Fibroblast of mammary gland (primary cell): ENCODE measurements at regions not wholly inside any gene's neighbourhood (a gene's known extent, or its start where the extent isn't known, plus 50 kb on each side); places are given as distances from the start of the nearest gene placed in this dataset.

Experiments used
- DNase-seq: peaks from one replicate; pipeline ENCODE4 v3.0.0-alpha.2; 2010; ENCODE audit warnings: low read depth
- H3K4me3 ChIP-seq: 2 replicates; pipeline ENCODE4 v1.5.1; 2011; ENCODE audit warnings: low read depth, mild to moderate bottlenecking, low read length, moderate library complexity; ENCODE audit not compliant: control insufficient read depth
- CTCF ChIP-seq: conservative IDR thresholded peaks from 2 replicates; pipeline ENCODE4 v1.5.1; 2011; ENCODE audit warnings: low read depth, low read length, inconsistent platforms; ENCODE audit not compliant: control insufficient read depth, insufficient read depth

GRCh38 chr3:167958141-167958540, 137.6 kb downstream of the GOLIM4 start:
- peak; percentile 16 for DNase-seq
- H3K4me3 ChIP-seq = no peak overlapping the region
- no peak for TF ChIP-seq CTCF

GRCh38 chr3:167952969-167953368, 142.8 kb downstream of the GOLIM4 start:
- no peak for TF ChIP-seq CTCF
- no peak overlapping the region for H3K4me3 ChIP-seq
- DNase-seq = no peak

GRCh38 chr3:167950212-167950611, 145.5 kb downstream of the GOLIM4 start:
- no peak overlapping the region for H3K4me3 ChIP-seq
- no peak for TF ChIP-seq CTCF
- DNase-seq = no peak

- DNase-seq = peak; percentile 92
Measured at GRCh38 chr3:167941234-167941995, 154.3 kb downstream of the GOLIM4 start.

GRCh38 chr3:167940241-167940640, 155.5 kb downstream of the GOLIM4 start:
- no peak overlapping the region for H3K4me3 ChIP-seq
- no peak for TF ChIP-seq CTCF
- peak; percentile 25 for DNase-seq

More at GRCh38 chr3:167941234-167941995, 154.3 kb downstream of the GOLIM4 start:
- no peak for TF ChIP-seq CTCF
- no peak overlapping the region for H3K4me3 ChIP-seq

- no peak for DNase-seq
- no peak for TF ChIP-seq CTCF
Measured at GRCh38 chr3:167938516-167938915, 157.2 kb downstream of the GOLIM4 start.

GRCh38 chr3:167936019-167936418, 159.7 kb downstream of the GOLIM4 start:
- TF ChIP-seq CTCF = no peak
- H3K4me3 ChIP-seq = no peak overlapping the region
- DNase-seq = no peak

More at GRCh38 chr3:167938516-167938915, 157.2 kb downstream of the GOLIM4 start:
- no peak overlapping the region for H3K4me3 ChIP-seq
